Keratinocyte (primary cell): ENCODE measurements at regions not wholly inside any gene's neighbourhood (a gene's known extent, or its start where the extent isn't known, plus 50 kb on each side); places are given as distances from the start of the nearest gene placed in this dataset.

ENCODE experiments used
- EZH2 ChIP-seq: IDR thresholded peaks from one replicate; pipeline ENCODE4 v1.6.1; 2012; ENCODE audit warnings: inconsistent platforms, mild to moderate bottlenecking, low read length, moderate library complexity
- TF ChIP-seq, protein P1 (sequence below), 3 experiments: IDR thresholded peaks in 1 of 3; conservative IDR thresholded peaks in 1 of 3; optimal IDR thresholded peaks in 1 of 3; 2 replicates in 2 of 3; 3 replicates in 1 of 3; pipeline versions ENCODE3 to v1.5.1; 2011; ENCODE audit warnings: low read length in 3 of 3, mild to moderate bottlenecking in 3 of 3, moderate library complexity in 2 of 3, control low read depth in 1 of 3, inconsistent platforms in 1 of 3; ENCODE audit not compliant: insufficient read depth in 2 of 3; ENCODE audit errors: extremely low read depth in 1 of 3

- TF ChIP-seq EZH2: no peak
- TF ChIP-seq, protein P1, sequence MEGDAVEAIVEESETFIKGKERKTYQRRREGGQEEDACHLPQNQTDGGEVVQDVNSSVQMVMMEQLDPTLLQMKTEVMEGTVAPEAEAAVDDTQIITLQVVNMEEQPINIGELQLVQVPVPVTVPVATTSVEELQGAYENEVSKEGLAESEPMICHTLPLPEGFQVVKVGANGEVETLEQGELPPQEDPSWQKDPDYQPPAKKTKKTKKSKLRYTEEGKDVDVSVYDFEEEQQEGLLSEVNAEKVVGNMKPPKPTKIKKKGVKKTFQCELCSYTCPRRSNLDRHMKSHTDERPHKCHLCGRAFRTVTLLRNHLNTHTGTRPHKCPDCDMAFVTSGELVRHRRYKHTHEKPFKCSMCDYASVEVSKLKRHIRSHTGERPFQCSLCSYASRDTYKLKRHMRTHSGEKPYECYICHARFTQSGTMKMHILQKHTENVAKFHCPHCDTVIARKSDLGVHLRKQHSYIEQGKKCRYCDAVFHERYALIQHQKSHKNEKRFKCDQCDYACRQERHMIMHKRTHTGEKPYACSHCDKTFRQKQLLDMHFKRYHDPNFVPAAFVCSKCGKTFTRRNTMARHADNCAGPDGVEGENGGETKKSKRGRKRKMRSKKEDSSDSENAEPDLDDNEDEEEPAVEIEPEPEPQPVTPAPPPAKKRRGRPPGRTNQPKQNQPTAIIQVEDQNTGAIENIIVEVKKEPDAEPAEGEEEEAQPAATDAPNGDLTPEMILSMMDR (optimal IDR thresholded peaks at IDR 0.05 in 1 of 3, IDR thresholded peaks at IDR 0.05 in 1 of 3, conservative IDR thresholded peaks at IDR 0.05 in 1 of 3; ENCODE audit: extremely low read depth in 1 of 3, insufficient read depth in 2 of 3, low read length in 3 of 3): no peak
Observed at GRCh38 chr5:110268985-110269384, 457.5 kb downstream of the TMEM232 start.
